CD14-positive monocyte (primary cell): ENCODE measurements at regions not wholly inside any gene's neighbourhood (a gene's known extent, or its start where the extent isn't known, plus 50 kb on each side); places are given as distances from the start of the nearest gene placed in this dataset.
A peak's percentile ranks its signal among the peaks of the same experiment; 100 is the strongest.
"Not testable (repeated sequence)": the region's sequence is repeated elsewhere in the genome, so short reads cannot be mapped to it uniquely, and the experiment has no call there.

ENCODE experiments used
- DNase-seq, 3 donors: peaks; one replicate each; pipeline ENCODE4 v3.0.0-alpha.2; 2011 to 2022
- H2AFZ ChIP-seq: 2 replicates; pipeline ENCODE4 v1.6.0; 2012; ENCODE audit warnings: mild to moderate bottlenecking, low read depth, low read length, inconsistent platforms; ENCODE audit not compliant: insufficient read depth, poor library complexity, severe bottlenecking
- H3K27ac ChIP-seq, 2 donors: 1 replicate in 1 of 2; 2 replicates in 1 of 2; pipeline ENCODE4 v1.5.1; 2012 to 2013; ENCODE audit warnings: low read length in 2 of 2, control low read depth in 1 of 2, inconsistent platforms in 1 of 2, low read depth in 1 of 2, mild to moderate bottlenecking in 1 of 2
- H3K27me3 ChIP-seq, 2 donors: one replicate each; pipeline versions ENCODE4 v1.6.0 to v1.6.1; 2011 to 2013; ENCODE audit warnings: low read length in 2 of 2; ENCODE audit not compliant: control insufficient read depth in 2 of 2, insufficient read depth in 2 of 2
- H3K36me3 ChIP-seq, 2 donors: replicated peaks in 1 of 2; 1 replicate in 1 of 2; 2 replicates in 1 of 2; pipeline versions ENCODE4 v1.5.1 to v1.6.1; 2012 to 2013; ENCODE audit warnings: low read length in 2 of 2, control low read depth in 1 of 2, inconsistent platforms in 1 of 2, mild to moderate bottlenecking in 1 of 2; ENCODE audit not compliant: insufficient read depth in 2 of 2, control insufficient read depth in 1 of 2
- H3K4me1 ChIP-seq, 2 donors: 1 replicate in 1 of 2; 2 replicates in 1 of 2; pipeline versions ENCODE4 v1.5.1 to v1.6.1; 2012 to 2013; ENCODE audit warnings: low read length in 2 of 2, control low read depth in 1 of 2, inconsistent platforms in 1 of 2, mild to moderate bottlenecking in 1 of 2, moderate library complexity in 1 of 2; ENCODE audit not compliant: insufficient read depth in 2 of 2, control insufficient read depth in 1 of 2
- H3K4me2 ChIP-seq: replicated peaks from 2 replicates; pipeline ENCODE3; 2012; ENCODE audit warnings: low read length, moderate library complexity, mild to moderate bottlenecking; ENCODE audit not compliant: poor library complexity, severe bottlenecking; ENCODE audit errors: extremely low read depth
- H3K4me3 ChIP-seq, 3 experiments: fragments of 200-600 bp in 1 of 3; sonication (generic) in 1 of 3; replicated peaks in 1 of 3; 1 replicate in 2 of 3; 2 replicates in 1 of 3; pipeline ENCODE4 v1.5.1; 2011 to 2013; ENCODE audit warnings: low read length in 3 of 3, mild to moderate bottlenecking in 3 of 3, control low read depth in 2 of 3, low read depth in 2 of 3, inconsistent platforms in 1 of 3, moderate library complexity in 1 of 3
- H3K79me2 ChIP-seq: 2 replicates; pipeline ENCODE4 v1.6.0; 2012; ENCODE audit warnings: mild to moderate bottlenecking, control low read depth, inconsistent platforms, low read length, moderate library complexity; ENCODE audit not compliant: insufficient read depth
- H3K9ac ChIP-seq: 2 replicates; pipeline ENCODE4 v1.6.0; 2017; ENCODE audit warnings: low read length, mild to moderate bottlenecking; ENCODE audit not compliant: insufficient read depth, poor library complexity, severe bottlenecking
- H3K9me3 ChIP-seq, 2 donors: replicated peaks in 1 of 2; 1 replicate in 1 of 2; 2 replicates in 1 of 2; pipeline versions ENCODE4 v1.5.1 to v1.6.1; 2012 to 2013; ENCODE audit warnings: low read length in 2 of 2, control low read depth in 1 of 2; ENCODE audit not compliant: control insufficient read depth in 1 of 2, insufficient read depth in 1 of 2
- H4K20me1 ChIP-seq: 2 replicates; pipeline ENCODE4 v1.6.0; 2012; ENCODE audit warnings: mild to moderate bottlenecking, low read length, control low read depth, moderate library complexity; ENCODE audit not compliant: insufficient read depth
- H3K27ac Mint-ChIP-seq, 7 donors: one replicate each; pipeline ENCODE4 v1.8.0; 2020; ENCODE audit warnings: mild to moderate bottlenecking in 7 of 7, mixed read lengths in 7 of 7, moderate library complexity in 6 of 7, inconsistent platforms in 2 of 7
- H3K27me3 Mint-ChIP-seq, 3 donors: one replicate each; pipeline ENCODE4 v1.8.0; 2021 to 2022; ENCODE audit warnings: low read depth in 3 of 3, mild to moderate bottlenecking in 3 of 3, mixed read lengths in 3 of 3, moderate library complexity in 3 of 3, inconsistent platforms in 1 of 3
- H3K36me3 Mint-ChIP-seq, 2 donors: one replicate each; pipeline ENCODE4 v1.8.0; 2020; ENCODE audit warnings: mixed read lengths in 2 of 2, inconsistent platforms in 1 of 2, mild to moderate bottlenecking in 1 of 2
- H3K4me1 Mint-ChIP-seq: one replicate; pipeline ENCODE4 v1.8.0; 2020; ENCODE audit warnings: mild to moderate bottlenecking, mixed read lengths
- H3K4me3 Mint-ChIP-seq, 2 donors: one replicate each; pipeline ENCODE4 v1.8.0; 2020; ENCODE audit warnings: mild to moderate bottlenecking in 2 of 2, mixed read lengths in 2 of 2, moderate library complexity in 1 of 2
- H3K9me3 Mint-ChIP-seq, 7 donors: one replicate each; pipeline ENCODE4 v1.8.0; 2020 to 2022; ENCODE audit warnings: mixed read lengths in 7 of 7, mild to moderate bottlenecking in 6 of 7, moderate library complexity in 6 of 7, inconsistent platforms in 2 of 7
- WGBS: methylation state at CpG from one replicate; pipeline ENCODE4 v1.1.5; 2013; ENCODE audit warnings: missing lambda C conversion rate; ENCODE audit not compliant: insufficient coverage; 5-methylcytosine and 5-hydroxymethylcytosine counted together
- intact Hi-C, 2 donors: fragments of 100-400 bp; cut with micrococcal nuclease; formaldehyde crosslinking; loops; one replicate each; pipeline versions ENCODE4 v1.15.0 to v1.15.1; 2023
- TF ChIP-seq, protein P1 (sequence below): fragments of 200-600 bp; IDR thresholded peaks from one replicate; pipeline ENCODE4 v1.8.0; 2022; ENCODE audit warnings: antibody characterized with exemption, mild to moderate bottlenecking

DNA sequence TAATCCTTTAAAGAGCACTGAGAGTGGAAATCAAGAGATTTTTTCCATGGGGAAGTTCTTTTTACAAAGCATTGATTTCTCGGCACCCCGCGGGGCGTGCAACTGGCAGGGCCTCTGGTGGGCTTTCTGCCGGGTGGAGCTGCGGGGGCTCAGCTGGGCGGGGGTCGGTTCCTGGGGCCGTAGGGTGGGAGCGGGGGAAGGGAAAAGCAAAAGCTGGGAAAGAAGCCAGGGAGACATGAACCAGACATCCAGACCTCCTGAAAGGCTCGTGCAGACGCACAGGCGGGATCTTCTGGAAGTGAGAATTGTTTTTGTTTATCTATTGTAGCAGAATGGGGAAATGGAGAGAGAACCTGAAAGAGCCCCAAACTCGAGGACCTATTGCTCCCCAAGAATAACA lies 235.2 kb downstream of the FAM72C start:
- H3K4me2 ChIP-seq: no peak overlapping the region
- no peak for DNase-seq
- H3K4me1 ChIP-seq: no peaks in the 10 kb centered on the region
- no peak overlapping the region for H3K4me3 ChIP-seq
- intact Hi-C loops: no loop called here
- no peaks in the 10 kb centered on the region for H3K36me3 ChIP-seq
- Mint-ChIP-seq H3K4me3 (peak overlapping the region in 1 of 2 donors; percentile 71), H3K9me3 (peaks cover 1 to 26% (median 3%) of the 10 kb centered on the region in 7 donors), H3K4me1 (peaks cover 6% of the 10 kb centered on the region), H3K27ac (no peak overlapping the region), H3K27me3 (peaks cover 43 to 63% (median 50%) of the 10 kb centered on the region in 3 donors), H3K36me3 (peaks cover 0 to 4% of the 10 kb centered on the region in 2 donors)
- H4K20me1 ChIP-seq: no peaks in the 10 kb centered on the region
- WGBS: 15% methylated on average over 13 of the region's 14 CpGs
- H3K9ac ChIP-seq: no peak overlapping the region
- peaks cover 0 to 14% of the 10 kb centered on the region in 2 donors for H3K9me3 ChIP-seq
- H3K27me3 ChIP-seq: peaks cover 41 to 47% of the 10 kb centered on the region in 2 donors
- no peak overlapping the region for H3K27ac ChIP-seq
- no peak overlapping the region for H2AFZ ChIP-seq
- TF ChIP-seq, protein P1, sequence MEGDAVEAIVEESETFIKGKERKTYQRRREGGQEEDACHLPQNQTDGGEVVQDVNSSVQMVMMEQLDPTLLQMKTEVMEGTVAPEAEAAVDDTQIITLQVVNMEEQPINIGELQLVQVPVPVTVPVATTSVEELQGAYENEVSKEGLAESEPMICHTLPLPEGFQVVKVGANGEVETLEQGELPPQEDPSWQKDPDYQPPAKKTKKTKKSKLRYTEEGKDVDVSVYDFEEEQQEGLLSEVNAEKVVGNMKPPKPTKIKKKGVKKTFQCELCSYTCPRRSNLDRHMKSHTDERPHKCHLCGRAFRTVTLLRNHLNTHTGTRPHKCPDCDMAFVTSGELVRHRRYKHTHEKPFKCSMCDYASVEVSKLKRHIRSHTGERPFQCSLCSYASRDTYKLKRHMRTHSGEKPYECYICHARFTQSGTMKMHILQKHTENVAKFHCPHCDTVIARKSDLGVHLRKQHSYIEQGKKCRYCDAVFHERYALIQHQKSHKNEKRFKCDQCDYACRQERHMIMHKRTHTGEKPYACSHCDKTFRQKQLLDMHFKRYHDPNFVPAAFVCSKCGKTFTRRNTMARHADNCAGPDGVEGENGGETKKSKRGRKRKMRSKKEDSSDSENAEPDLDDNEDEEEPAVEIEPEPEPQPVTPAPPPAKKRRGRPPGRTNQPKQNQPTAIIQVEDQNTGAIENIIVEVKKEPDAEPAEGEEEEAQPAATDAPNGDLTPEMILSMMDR: no peak
- H3K79me2 ChIP-seq: no peaks in the 10 kb centered on the region

DNA sequence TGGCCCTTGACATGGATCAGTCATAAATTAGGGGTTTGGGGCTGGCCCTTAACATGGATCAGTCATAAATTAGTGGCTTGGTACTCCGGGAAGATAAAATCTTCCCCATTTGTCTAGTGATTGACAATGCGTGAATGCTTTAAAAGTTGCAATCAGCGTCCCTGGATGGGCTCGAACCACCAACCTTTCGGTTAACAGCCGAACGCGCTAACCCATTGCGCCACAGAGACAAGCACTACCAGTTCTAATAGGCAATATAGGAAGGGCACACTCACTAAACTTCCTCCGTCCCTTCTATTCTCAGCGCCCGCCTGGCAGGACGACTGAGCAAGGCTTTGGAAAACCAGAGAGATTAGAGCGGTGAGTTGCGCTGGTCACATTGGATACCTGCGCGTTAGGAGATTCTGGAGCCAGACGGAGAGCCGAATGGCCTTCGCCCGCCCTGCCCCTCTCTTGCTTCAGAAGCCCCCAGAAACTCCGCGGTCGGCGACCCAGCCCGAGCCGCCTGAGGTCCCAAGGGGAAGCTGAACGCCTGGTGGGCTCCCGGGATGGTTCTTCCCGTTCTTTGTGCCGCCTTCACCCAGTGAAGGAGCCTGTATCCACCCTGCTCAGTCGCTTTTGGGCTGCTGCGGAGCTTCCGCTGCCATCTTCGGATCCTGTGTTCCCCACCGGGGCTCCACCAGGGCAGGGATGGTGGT lies 235.9 kb downstream of the FAM72C start:
- no peaks in the 10 kb centered on the region for H3K36me3 ChIP-seq
- no peak overlapping the region for H3K27ac ChIP-seq
- H4K20me1 ChIP-seq: no peaks in the 10 kb centered on the region
- Mint-ChIP-seq H3K4me1 (peaks cover 6% of the 10 kb centered on the region), H3K36me3 (peaks cover 0 to 6% of the 10 kb centered on the region in 2 donors), H3K27me3 (peaks cover 49 to 69% (median 55%) of the 10 kb centered on the region in 3 donors), H3K9me3 (peaks cover 1 to 29% (median 6%) of the 10 kb centered on the region in 7 donors), H3K27ac (no peak overlapping the region), H3K4me3 (peak overlapping the region; percentile 35 to 71)
- no peak overlapping the region for H3K4me3 ChIP-seq
- DNase-seq: no peak
- peaks cover 46 to 52% of the 10 kb centered on the region in 2 donors for H3K27me3 ChIP-seq
- no peaks in the 10 kb centered on the region for H3K4me1 ChIP-seq
- no peak overlapping the region for H2AFZ ChIP-seq
- H3K4me2 ChIP-seq: no peak overlapping the region
- WGBS: 5% methylated on average over 34 of the region's 36 CpGs
- TF ChIP-seq, protein P1: no peak
- H3K9me3 ChIP-seq: peaks cover 0 to 14% of the 10 kb centered on the region in 2 donors
- H3K9ac ChIP-seq: no peak overlapping the region
- H3K79me2 ChIP-seq: no peaks in the 10 kb centered on the region
- intact Hi-C loops: no loop called here

DNA sequence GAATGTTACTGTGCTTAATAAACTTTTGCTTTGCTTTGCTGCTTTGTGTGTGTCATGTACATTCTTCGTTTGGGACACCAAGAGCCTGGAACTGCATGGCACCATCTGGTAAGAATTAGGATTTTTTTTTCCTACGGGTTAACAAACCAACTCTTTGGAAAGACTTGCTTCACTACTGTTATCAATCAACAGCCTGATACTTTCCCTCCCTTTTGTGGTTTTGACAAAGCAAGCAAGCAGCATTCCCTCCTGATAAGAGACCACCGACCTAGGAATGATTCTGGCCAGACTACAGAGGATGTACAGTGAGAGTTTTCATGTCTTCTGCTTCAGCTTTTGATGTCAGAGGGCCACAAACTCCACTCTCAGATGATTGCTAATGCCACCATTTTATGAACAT lies 237.5 kb downstream of the FAM72C start:
- DNase-seq, H3K4me1 Mint-ChIP-seq, H2AFZ ChIP-seq, H3K36me3 Mint-ChIP-seq, H3K4me2 ChIP-seq, H3K4me1 ChIP-seq, H3K36me3 ChIP-seq, H3K79me2 ChIP-seq, H3K4me3 ChIP-seq, H4K20me1 ChIP-seq, H3K27ac ChIP-seq, H3K27ac Mint-ChIP-seq, intact Hi-C loops, H3K9ac ChIP-seq: not testable (repeated sequence)
- no CpG with 5 or more reads among the region's 3 CpGs for WGBS
- Histone ChIP-seq H3K9me3 (peaks cover 0 to 14% of the 10 kb centered on the region in 2 donors), H3K27me3 (peaks cover 50 to 56% of the 10 kb centered on the region in 2 donors)
- Mint-ChIP-seq H3K9me3 (peaks cover 1 to 33% (median 7%) of the 10 kb centered on the region in 7 donors), H3K27me3 (peaks cover 56 to 78% (median 61%) of the 10 kb centered on the region in 3 donors), H3K4me3 (peak overlapping the region in 1 of 2 donors; percentile 7)
